HG03103 (cell line): ENCODE measurements at regions not wholly inside any gene's neighbourhood (a gene's known extent, or its start where the extent isn't known, plus 50 kb on each side); places are given as distances from the start of the nearest gene placed in this dataset.

Source experiments
- ATAC-seq: cut with Tn5 transposase; IDR thresholded peaks from one replicate; pipeline ENCODE4 v1.9.1; 2021; ENCODE audit warnings: low read depth; ENCODE audit not compliant: unreplicated experiment

DNA sequence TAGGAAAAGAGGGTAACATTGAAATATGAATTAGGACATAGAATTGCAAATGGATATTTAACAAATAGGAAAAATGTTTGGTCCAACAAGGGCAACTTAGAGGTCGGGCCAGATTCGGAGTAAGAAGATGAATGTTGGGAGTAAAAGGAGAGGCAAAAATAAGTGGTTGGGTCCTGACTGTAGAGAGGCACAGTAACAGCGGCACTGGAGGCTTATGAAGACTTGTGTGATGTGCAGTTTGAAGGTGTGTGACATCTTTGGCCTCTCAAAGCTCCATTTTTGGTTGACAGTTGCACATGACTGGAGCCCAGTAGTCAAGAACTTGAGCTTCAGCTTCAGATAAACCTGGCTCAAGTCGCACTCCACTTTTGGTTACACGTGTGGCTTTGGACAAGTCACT is 109.9 kb upstream of the PAXBP1 start:
- ATAC-seq = no peak

DNA sequence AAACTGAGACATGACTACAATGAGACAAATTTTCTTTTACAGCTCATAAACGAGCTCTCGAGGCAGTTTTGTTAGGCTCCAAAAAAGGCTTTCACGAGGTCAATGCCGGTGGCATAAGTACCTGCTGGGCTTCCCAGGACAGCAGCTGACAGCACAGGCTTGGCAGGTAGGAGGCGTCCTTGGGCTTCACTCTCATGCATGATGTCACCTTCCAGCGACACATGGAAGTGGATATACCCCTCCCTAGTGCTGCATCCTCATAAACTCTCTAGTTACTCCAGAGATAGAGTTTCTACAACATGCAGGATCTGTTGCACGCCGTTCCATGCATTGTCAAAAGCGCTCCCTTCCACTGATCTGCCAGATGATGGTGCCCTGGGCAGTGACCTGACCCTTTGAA is 112.5 kb upstream of the PAXBP1 start:
- no peak for ATAC-seq

DNA sequence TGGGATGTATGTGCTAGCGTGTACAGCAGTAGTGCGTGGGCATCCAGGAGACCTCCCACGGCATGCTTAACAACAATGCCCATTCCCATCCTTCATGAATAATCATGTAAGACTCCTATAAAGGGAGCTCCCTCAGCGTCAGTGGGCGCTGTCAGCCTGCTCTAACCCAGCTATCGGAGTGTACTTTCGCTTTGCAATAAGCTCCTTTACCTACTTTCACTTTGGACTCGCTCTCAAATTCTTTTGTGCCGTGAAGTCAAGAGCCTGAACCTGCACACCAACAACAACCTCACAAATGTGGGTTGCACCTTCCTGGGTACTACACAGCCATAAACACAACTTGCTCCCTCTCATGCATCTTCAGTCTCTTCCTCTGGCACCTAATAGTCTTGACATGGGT is 114.8 kb upstream of the PAXBP1 start:
- no peak for ATAC-seq

DNA sequence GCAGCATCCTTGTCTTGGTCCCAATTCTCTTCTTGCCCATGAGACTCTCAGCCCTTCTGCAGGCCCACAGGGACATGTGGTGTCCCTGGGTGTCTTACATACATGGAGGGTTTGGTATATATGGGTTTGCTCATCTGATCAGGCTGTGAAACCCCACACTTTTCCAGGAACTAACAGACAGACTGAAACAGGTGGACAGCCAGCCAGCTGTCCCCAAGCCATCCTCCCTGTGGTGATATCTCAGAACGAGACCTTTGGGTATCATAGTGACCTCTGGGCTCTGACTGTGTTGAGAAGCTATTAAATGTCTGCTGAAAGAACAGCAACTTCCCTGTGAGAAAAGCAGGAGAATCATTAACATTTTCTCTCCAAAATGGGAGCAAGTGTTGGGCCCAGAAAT is 115.5 kb upstream of the PAXBP1 start:
- ATAC-seq = no peak

DNA sequence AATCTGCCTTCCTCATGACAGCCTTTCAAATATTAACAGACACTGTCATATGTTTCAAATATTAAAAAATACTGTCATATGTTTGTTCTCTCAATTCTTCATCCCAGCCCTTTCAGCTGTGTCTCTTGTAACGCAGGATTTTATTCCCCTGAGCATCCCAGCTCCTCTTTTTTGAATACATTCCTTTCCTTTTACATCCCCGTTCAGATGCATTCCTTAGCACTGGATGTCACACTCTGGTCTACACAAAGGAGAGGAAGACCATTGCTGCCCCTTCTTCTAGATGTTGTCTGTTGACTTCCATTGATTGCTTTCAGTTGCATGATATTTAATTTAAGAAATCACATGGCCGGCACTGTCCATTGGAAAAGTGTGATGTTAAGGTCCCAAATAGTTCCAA is 117.4 kb upstream of the PAXBP1 start:
- ATAC-seq = no peak

DNA sequence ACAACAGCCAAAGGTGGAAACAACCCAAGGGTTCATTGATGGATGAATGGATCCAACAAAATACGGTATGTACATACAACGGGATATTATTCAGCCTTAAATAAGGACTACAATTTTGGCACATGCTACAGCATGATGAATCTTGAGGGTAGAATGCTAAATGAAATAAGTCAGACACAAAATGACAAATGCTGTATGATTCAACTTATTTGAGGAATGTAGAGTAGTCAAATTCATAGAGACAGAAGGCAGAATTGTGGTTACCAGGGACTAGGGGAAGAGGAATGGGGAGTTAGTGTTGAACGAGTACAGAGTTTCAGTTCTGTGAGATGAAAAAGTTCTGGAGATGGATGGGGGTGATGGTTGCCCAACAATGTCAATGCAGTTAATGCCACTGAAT is 118.0 kb upstream of the PAXBP1 start:
- no peak for ATAC-seq

DNA sequence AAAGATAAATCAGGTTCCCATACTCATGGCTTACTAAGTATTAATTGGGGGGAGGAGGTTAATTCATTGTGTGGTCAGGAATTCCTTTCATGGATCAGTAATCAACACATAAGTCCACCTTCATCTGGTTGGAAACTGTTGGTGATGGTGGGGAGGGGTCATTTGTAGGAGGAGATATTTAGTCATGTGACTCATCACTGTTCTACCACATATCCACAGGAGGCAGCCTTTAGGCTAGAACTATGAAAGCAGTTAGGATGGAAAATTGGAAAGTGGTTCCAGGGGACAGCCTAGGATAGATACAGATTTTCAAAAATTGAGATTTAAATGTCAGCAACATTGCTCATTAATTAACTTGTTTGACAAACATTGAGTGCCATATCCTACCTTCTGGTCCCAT is 122.8 kb upstream of the PAXBP1 start:
- ATAC-seq = no peak

DNA sequence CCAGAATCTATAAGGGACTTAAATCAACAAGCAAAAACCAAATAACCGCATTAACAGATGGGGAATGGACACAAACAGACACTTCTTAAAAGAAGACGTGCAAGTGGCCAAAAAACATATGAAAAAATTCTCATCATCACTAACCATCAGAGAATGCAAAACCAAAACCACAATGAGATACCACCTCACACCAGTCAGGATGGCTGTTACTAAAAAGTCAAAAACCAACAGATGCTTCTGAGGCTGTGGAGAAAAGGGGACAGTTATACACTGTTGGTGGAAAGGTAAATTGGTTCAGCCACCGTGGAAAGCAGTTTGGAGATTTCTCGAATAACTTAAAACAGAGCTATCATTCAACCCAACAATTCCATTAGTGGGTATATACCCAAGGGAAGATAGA is 124.9 kb upstream of the OLIG2 start:
- no peak for ATAC-seq

DNA sequence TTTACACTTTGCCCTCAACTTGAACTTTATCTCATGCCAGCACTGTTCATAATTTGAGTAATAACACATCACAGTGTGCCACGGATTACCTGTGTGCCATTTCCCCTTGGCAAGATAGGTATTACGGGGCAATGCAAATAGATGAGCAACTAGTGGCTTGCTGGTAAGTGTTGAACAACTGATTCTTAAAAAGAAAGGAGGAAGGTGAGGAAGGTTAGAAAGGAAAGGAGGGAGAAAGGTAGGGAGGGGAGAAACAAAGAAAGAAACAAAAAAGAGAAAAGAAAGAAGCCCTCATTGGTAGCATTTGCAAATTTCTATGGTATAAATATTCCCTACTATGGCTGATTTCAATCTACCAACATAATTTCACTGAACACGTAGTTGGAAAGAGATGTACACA is 118.2 kb upstream of the OLIG2 start:
- ATAC-seq = no peak

DNA sequence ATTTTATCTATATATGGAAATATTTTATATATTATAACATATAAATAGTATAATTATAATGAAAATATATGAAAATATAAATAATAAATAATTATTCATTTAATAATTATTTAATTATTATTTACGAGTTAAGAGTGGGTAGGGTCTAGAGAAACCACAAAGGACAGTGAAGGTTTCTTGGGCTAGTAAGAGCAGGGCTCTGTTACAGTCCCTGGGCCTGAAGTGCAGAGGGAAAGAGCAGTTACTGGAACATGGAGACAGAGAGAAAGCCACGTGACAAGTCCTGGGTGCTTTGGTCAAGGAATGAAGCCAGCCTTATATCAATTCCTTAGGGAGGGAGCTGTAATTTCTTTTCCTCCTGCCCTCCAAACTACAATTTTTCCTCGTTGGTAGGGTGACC is 117.2 kb upstream of the OLIG2 start:
- no peak for ATAC-seq

DNA sequence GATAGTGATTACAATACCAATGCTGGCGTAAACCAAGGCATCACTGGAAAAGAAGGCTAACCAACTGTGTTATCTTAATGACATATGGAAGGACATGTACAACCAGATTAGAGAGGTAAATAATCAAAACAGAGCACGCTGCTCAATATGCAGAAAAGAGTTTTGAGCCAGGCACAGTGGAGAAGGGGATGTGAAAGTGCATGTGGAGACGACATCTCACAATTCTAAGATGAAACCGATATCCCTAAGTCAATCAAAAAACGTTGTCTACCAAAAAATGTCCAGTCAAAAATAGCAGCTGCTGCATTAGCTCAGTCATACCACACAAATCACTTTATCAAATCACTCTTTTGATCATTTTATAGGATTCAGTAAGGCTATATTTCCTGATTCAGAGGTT is 116.3 kb upstream of the OLIG2 start:
- ATAC-seq = no peak

DNA sequence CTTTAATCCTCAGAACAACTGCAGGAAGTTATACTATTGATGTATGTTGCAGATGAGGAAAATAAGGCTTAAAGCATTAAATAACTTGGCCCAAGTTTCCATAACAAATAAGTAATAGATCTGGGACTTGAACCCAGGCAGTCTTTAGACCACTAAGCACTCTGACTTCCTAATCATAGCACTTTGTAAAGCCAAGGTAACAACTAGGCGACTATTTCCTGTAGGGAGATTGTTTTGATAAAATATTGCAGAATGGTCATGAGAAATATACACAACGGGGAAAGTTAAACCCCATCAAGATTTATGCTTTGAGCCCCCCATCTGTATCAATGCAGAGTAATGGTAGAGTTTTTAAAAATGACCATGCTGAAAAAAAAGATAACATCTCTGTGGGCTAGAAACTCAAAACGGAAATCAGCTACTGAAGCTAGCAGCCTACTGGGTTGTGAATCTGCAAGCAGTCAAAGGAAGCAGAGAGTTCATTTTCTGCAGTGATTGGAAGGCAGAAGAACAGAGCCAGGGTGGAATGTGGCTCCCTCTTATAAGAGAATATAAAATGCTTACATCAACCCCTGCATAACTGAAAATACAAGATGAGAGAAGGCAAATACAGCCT is 111.2 kb upstream of the OLIG2 start:
- no peak for ATAC-seq

DNA sequence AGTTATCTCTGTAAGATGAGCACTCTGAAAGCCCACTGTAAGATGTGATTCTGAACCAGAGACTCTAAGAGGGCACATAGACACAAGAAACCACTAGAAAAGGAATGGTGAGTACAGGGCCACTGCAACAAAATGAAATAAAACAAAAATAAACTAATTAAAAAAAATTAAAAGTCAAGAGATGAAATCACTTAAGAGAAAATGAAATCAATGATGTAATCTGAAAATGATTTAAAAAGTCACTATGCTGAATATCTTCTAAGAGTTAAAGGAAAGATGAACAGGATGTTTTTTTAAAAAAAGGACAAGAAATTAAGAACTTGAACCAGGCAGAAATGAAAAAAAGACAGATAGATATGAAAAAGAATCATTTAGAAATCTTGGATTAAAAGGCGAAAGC is 110.6 kb upstream of the OLIG2 start:
- no peak for ATAC-seq

DNA sequence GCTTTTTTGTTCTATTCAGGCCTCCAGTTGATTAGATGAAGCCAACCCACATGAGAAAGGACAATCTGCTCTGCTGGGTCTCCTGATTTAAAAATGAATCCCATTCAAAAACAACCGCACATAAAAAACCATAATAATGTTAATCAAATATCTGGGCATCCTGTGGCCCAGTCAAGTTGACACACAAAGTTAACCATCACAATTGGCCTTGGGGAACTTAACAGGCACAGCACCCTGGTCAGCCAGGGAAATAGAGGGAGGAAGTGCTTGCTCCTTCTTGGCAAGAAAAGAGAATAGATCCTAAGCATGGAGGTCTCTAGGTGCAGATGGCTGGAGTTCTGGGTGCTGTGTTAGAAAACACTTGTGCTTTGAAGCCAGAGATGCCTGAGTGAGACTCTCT is 109.6 kb upstream of the OLIG2 start:
- ATAC-seq = no peak

DNA sequence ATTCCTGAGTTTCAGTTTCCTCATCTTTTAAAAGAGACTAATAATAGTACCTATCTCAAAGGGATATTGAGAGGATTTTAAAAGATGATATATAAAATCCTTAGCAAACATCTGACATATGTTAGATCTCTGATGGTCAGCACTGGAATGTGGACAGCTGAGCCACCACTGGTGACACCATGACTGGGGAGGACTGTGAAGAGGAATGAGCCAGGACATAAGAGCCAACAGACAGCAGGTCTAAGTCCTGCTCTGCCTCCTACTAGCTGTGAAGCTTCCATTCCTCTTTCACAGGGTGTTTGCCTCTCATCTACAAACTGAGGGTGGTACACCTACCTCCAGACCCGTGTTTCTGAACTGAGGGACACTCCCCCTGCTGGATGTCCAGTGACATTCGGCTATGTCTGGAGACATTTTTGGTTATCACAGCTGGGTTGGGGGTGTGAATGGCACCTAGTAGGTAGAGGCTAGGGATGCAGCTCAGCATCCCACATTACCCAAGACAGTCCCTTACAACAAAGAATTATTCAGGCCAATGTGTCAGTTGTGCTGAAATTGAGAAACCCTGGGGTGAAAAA is 109.1 kb upstream of the OLIG2 start:
- ATAC-seq = no peak

DNA sequence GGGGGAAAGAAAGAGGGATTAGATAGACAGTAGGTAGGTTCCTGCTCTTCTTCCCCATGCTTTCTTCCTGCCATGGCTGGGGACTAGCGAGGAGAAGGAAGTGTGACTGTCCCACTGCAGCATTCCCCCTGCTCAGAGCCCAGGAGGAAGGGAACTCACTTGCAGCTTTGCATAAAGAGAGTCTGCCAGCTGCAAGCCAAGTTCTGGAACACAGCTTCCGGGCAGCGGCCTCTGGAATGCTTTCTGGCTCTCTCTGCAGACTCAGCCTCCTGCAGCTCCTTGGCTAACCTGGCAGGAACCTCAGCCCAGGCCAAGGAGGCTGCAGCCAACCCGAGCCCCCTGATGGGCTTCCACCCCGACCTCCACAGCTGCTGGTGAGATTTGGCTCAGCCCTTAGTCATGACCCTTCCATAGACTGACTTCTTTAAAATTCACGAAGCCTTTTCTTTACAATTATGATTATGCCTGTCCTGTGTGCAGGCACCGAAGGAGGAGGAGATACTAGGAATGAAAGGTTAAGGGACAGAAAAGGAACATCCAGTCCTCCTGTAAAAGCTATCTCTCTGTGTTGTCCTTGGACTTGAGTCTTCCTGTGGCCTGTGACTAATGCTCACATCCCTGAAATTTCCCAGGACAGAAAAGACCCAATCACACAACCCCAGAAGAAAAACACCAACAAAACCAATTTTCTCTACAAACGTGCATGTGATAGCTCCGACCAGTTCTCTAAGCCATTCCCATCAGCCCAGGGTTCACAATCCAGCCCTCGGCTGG is 108.2 kb upstream of the OLIG2 start:
- no peak for ATAC-seq

DNA sequence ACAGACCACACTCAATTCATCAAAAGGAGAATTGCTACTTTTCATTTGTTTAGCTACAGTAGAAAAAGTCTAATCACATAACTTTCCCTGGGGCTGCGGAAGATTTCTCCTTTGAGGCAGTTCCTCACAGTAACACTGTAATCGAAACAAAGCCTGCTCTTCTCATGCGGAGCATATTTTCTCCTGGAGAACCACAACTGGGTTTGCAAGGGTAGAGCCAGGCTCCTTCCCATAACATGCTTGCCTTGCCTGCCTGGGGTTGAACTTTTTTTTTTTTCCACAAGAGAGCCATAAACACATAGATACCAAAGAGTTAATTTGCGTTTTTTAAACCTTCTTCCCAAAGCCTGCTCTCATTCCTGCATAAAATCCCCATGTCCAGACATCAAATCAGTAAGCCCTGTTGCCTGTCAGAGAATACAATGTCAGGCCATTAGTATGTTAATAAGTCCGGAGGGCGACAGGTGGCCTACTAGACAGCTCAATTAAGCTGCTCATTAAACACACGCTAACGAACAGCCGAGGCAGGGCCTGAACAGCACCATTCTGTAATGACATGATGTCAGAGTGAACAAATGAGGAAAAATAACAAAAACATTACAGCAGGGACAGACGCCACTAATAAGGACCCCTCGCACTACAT is 107.1 kb upstream of the OLIG2 start:
- no peak for ATAC-seq

DNA sequence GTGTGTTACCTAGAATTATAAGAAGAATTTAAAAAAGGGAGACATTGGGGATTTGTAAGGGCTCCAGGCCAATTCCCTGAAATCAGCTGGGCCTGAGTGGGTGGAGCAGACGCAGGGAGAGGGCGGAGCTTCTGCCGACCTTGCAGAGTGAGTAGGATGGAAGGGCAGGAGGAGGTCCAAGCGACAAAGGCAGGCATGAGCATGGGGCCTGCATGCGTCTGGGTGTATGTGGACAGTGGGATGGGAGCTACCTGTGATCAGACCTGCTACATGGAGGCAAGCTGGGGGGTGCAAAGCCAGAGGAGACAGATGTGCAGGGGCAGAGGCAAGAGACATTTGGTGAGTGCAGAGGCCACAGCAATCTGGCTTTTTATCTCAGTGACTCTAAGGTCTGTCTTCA is 105.3 kb upstream of the OLIG2 start:
- ATAC-seq = no peak

DNA sequence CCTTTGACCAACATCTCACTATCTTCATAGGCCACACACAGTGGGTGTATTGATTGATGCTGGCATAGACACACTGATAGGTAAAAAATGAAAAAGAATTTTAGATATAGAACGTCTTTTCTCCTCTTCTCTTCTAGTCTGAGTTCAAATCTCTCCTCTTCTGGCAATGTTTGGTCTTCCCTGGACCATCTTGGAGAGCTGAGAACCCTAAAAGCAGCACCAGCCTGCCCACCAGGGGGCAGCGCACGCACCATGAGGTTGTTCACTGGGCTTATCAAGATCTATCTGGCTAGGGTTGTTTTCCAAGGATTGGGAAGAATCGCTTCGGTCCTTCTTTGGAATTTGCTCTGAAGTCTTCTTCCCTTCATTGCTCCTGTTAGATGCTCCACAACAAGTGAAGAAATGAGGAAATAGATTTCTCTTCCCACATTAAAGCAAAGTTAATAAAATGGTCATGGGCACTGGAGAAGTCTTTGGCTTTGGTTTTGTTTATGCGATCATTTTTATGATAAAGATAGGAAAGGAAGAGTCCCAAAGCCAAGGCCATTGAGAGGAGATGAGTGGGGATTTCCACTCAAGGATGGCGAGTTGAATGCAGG is 104.0 kb upstream of the OLIG2 start:
- no peak for ATAC-seq

DNA sequence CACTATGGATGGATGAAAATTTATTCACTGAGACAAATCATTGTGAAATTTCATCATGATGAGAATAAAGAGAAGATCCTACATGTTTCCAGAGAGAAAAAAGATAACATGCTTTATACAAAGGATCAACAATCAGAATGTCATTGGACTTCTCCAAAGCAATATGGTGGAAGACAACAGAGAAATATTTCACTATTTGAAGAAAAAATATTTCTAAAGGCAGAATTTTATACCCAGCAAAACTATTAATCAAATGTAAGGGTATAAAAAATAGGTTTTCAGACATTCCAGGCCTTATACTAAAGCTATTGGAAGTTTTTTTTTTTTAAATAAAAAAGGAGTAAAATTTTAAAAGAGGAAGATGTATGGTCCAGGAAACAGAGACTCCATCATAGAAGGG is 100.6 kb upstream of the OLIG2 start:
- no peak for ATAC-seq

DNA sequence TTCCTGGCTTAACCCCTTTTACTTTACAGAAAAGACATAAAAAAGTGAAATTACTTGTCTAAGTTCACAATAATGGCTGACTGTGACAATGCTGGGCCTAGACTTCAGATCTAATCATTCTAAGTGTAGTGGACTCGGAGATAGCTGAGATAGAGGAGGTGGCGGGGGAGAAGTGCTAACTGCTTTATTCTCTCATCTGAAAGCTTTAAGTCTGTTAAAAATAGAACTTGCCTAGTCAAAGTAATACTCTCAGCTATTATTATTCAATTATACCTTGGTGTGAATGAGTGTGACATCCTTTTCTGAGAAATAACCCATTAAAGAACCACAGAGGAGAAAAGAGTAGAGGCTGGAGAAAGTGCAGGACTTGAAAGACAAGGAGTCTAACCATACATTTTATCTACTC is 96.1 kb upstream of the OLIG2 start:
- ATAC-seq = peak; percentile 46
